ENCODE measurements at regions not wholly inside any gene's neighbourhood (a gene's known extent, or its start where the extent isn't known, plus 50 kb on each side); places are given as distances from the start of the nearest gene placed in this dataset.
"Not testable (repeated sequence)": the region's sequence is repeated elsewhere in the genome, so short reads cannot be mapped to it uniquely, and the experiment has no call there.

DNA sequence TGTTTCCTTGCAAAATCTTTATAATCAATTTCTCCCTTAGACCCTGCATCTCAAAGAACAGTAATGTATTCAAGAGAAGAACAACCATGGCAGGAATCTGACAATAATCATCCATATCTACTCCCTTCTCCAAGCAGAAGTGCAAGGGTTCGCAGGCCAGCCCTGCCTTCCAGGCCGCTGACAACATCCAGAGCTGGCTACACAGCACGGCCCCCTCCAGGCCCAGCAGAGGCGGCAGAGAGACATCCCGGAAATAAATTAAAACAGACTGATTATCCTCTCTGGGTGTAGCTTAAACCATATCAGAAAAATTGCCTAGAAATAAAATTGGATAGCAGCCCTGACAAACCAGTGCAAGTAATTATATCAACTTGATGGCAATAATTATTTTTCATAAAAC, 223.3 kb downstream of the FAM43A start:
- H3K4me3 ChIP-seq (ENCODE audit: low read depth, low read length), result no peak overlapping the region
- no peak for DNase-seq (ENCODE audit: low read depth)
- TF ChIP-seq, protein P1, sequence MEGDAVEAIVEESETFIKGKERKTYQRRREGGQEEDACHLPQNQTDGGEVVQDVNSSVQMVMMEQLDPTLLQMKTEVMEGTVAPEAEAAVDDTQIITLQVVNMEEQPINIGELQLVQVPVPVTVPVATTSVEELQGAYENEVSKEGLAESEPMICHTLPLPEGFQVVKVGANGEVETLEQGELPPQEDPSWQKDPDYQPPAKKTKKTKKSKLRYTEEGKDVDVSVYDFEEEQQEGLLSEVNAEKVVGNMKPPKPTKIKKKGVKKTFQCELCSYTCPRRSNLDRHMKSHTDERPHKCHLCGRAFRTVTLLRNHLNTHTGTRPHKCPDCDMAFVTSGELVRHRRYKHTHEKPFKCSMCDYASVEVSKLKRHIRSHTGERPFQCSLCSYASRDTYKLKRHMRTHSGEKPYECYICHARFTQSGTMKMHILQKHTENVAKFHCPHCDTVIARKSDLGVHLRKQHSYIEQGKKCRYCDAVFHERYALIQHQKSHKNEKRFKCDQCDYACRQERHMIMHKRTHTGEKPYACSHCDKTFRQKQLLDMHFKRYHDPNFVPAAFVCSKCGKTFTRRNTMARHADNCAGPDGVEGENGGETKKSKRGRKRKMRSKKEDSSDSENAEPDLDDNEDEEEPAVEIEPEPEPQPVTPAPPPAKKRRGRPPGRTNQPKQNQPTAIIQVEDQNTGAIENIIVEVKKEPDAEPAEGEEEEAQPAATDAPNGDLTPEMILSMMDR (IDR thresholded peaks at IDR 0.05; ENCODE audit: low read depth, low read length, missing control alignments), result no peak

DNA sequence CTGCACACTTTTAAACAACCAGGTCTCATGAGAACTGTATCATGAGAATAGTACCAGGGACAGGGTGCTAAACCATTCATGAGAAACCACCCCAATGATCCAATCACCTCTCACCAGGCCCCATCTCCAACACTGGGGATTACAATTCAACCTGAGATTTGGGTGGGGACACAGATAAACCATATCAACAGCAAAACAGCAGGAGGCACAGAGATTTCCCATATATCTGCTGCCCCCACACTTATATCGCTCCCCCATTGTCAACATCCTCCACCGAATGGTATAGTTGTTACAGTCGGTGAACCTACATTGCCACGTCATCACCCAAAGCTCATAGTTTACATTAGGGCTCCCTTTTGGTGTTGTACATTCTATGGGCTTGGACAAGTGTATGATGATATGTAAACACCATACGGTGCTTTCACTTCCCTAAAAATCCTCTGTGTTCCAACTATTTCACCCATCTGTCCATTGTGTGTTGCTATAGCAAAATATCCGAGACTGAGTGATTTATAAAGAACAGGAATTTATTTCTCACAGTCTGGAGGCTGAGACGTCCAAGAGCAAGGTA, 224.8 kb downstream of the FAM43A start:
- DNase-seq (ENCODE audit: low read depth), result no peak
- TF ChIP-seq, protein P1 (IDR thresholded peaks at IDR 0.05; ENCODE audit: low read depth, low read length, missing control alignments), result no peak
- H3K4me3 ChIP-seq (ENCODE audit: low read depth, low read length), result no peak overlapping the region

DNA sequence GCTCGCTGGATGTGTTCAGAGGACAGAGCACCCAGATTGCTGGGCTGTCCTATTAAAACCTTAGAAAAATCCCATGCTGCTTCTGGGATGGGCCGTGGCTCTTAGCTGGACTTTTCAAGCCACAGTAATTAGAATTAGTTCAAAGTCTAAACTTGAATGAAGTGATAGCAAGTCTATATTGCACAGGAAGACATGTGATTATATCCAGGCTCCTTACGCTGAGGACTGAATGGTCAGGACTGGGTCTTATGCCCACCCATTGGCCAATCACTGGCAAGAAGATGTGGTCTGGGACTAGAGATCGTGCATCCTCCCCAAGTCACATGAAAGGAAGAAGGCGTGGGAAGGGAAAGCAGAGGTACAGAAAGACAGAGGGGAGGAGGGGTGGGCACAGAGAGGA, 227.6 kb downstream of the FAM43A start:
- no peak overlapping the region for H3K4me3 ChIP-seq (ENCODE audit: low read depth, low read length)
- TF ChIP-seq, protein P1 (IDR thresholded peaks at IDR 0.05; ENCODE audit: low read depth, low read length, missing control alignments), result no peak
- no peak for DNase-seq (ENCODE audit: low read depth)

DNA sequence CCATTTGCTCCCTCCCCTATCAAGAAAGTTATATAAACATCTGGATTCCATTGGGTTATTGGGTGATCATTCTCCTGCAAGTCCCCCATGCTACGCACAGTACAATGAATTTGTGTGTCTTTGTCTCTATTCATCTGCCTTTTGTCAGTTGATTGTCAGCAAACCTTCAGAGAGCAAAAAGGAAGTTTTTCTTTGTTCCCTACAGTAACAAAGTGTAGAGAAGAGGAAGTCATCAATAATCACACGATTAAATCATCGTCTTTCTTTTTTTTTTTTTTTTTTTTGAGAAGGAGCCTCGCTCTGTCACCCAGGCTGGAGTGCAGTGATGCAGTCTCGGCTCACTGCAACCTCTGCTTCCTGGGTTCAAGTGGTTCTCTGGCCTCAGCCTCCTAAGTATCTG, 239.2 kb downstream of the FAM43A start:
- DNase-seq (ENCODE audit: low read depth); H3K4me3 ChIP-seq (ENCODE audit: low read depth, low read length): not testable (repeated sequence)

DNA sequence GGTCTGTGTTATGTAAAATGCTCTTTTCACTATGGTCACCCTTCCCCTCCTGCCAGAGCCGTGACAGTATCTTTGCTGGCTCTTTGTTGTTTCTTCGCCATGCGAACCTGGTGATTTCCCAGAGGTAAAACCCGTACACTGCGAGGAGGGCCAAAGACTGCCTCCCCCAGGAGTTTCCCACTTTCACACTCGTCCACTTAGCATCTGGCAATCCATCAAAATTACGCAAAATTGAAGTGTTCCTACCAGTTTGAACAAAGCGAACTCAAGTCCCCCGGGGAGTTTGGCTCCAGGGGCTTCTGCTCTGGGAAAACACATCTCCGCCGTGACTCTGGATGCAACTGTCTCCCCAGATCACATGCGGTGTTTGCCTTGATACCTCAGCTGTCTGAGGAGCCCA, 239.9 kb downstream of the FAM43A start:
- H3K4me3 ChIP-seq (ENCODE audit: low read depth, low read length), result no peak overlapping the region
- DNase-seq (ENCODE audit: low read depth), result no peak
- TF ChIP-seq, protein P1 (IDR thresholded peaks at IDR 0.05; ENCODE audit: low read depth, low read length, missing control alignments), result no peak

DNA sequence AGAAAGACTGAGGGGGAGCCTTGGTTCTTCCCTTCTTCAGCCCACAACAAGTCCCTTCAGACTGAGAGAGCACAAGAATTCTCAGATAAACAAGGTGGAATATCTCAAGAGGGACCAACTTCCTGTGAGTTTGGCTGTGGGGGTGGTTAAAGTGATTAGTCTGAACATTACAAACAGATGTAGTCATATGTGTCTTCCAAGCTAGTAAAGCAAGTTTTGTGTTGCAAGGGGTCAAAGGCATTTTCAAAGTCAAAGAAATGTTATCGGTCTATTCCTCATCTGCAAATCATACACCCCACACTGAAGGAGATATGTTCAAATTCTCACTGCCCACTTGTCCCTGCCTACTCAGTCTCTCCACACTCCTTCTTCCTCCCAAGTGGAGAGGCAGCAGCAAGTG, 242.5 kb downstream of the FAM43A start:
- no peak overlapping the region for H3K4me3 ChIP-seq (ENCODE audit: low read depth, low read length)
- TF ChIP-seq, protein P1 (IDR thresholded peaks at IDR 0.05; ENCODE audit: low read depth, low read length, missing control alignments), result no peak
- no peak for DNase-seq (ENCODE audit: low read depth)

DNA sequence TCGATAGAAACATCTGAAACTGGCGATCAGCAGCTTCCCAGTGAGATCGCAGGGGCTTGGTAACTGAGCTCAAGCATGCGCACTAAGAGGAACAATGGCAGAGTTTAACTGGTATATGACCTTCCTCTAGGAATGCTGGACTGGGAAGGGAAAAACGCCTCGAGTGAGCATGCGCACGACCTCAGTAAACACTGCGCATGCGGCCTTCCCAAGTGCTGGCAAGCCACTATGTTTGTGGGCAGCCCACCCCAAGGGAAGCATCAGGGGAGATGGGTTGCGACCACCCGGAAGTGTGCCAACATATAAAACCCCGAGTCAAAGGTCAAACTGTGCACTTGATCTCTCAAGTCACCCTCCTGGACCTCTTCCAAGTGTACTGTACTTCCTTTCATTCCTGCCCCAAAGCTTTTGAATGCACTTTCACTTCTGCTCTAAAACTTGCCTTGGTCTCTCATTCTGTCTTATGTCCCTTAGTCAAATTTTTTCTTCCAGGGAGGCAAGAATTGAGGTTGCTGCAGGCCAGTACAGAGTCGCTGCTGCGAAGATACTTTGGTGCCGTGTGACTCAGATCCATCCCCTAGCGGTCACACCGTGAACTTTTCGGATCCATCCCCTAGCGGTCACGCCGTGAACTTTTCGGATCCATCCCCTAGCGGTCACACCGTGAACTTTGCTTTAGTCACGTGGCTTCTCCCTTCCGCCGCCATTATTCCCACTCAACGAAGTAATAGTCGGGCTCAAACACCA, 243.3 kb downstream of the FAM43A start:
- TF ChIP-seq, protein P1 (IDR thresholded peaks at IDR 0.05; ENCODE audit: low read depth, low read length, missing control alignments), result no peak
- no peak for DNase-seq (ENCODE audit: low read depth)
- H3K4me3 ChIP-seq (ENCODE audit: low read depth, low read length), result no peak overlapping the region

Measured in GM12864 (cell line).